ENCODE measurements at regions not wholly inside any gene's neighbourhood (a gene's known extent, or its start where the extent isn't known, plus 50 kb on each side); places are given as distances from the start of the nearest gene placed in this dataset.

- TF ChIP-seq POLR2AphosphoS5 (IDR thresholded peaks at IDR 0.05; ENCODE audit: low read depth, low read length) (no peak), REST (IDR thresholded peaks at IDR 0.05; ENCODE audit: insufficient read depth in 1 of 2, low read depth in 2 of 2, low read length in 2 of 2) (no peak)
Observed at GRCh38 chr1:5692664-5693063, 299.6 kb downstream of the NPHP4 start.

All from PFSK-1 (cell line).